Hypothalamus (tissue), 51 donors: ENCODE measurements at regions not wholly inside any gene's neighbourhood (a gene's known extent, or its start where the extent isn't known, plus 50 kb on each side); places are given as distances from the start of the nearest gene placed in this dataset.

Experiments used
- DNase-seq, 51 donors: peaks; one replicate each; lab custom pipeline; 2025; lab: John Stamatoyannopoulos, UW

DNA sequence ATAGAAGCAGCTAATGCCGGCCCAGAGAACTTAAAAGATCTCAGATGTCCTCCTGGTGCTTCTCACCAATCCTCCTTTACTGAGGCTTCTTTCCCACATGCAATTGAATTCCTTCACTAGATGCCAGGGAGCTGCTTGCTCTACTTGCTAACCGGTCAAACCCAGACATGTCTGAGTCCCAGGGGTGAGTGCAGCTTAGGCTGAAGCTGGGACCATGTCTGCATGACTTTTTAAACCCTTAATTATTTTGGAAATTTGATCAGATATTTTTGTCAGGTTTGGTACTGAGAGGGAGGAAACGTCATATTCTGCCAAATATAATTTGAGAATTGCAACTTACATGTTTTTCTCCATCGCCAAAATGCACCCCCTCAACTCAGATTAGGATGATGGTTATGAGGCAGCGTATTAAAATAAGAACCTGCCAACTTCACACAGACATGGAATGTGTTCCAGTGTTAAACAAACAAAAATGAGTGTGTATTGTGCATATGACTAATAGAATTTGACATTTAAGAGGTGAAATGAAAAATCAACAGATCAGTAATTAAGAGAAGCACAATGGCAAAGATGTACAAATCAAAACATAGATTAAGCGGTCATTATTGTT, 529.5 kb downstream of the ETS1 start:
- DNase-seq, result no peak

DNA sequence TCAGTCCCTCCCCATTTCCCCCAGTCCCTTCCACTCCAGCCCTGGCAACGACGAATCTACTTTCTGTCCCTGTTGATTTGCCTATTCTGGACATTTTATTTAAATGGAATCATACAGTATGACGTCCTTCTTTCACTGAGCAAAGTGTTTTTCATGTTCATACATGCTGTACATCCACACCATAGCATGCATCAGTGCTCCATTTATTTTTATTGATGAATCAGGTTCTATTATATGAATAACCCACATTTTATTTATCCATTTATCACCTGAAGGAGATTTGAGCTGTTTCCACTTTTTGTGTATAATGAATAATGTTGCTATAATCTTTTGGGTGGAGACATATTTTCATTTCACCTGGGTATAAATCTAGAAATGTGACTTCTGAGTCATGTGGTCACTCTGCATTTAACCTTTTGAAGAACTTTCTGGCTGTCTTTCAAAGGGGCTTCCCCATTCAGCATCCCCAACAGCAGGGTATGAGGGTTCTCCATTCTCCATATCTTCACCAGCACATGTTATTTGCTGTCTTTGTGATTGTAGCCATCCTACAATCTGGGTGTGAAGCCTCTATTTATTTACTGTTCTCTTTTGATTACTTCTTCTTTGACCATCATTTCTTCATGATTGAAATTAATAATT, 531.7 kb downstream of the ETS1 start:
- no peak for DNase-seq

DNA sequence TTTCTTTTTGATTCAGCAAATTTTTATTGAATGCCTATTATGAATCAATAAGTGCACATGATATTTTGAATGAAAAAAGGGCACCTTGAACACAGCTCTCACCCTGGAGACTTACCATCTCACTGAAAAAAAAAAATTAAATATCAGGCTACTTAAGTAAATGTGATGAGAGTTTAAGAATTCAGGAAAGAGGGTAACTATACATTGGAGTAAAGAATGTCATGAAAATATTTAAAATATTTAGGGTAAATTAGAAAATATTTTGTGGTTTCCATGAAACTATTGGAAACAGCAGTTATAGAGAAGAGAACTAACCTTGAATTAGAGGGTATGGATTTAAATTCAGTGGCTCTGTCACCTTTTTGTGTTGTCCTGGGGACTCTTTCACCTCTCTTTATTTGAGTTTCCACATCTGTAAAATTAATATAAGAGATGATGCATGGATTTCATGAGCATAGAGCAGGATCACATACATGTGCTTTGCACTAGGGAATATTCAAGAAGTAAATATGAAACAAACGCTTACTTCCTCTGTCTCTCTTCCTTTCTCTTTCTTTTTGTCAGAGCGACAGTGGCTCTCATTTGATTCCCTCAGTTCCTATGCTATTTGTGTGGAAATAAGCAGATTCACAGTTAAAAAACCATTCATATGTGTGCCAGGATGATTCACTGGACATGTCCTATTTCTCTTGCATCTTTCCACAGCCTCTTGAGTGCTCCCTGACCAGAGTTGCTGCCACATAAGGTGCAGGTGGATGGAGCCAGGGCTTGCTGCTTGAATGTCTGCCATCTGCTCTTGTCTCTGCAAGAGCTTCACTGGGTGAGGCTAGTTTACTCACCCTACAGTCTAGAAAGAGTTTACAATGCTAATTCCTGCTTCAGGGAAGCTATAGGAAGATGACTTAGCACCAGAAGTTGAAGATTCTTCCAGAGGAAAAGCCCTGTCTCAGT, 533.1 kb downstream of the ETS1 start:
- no peak for DNase-seq

DNA sequence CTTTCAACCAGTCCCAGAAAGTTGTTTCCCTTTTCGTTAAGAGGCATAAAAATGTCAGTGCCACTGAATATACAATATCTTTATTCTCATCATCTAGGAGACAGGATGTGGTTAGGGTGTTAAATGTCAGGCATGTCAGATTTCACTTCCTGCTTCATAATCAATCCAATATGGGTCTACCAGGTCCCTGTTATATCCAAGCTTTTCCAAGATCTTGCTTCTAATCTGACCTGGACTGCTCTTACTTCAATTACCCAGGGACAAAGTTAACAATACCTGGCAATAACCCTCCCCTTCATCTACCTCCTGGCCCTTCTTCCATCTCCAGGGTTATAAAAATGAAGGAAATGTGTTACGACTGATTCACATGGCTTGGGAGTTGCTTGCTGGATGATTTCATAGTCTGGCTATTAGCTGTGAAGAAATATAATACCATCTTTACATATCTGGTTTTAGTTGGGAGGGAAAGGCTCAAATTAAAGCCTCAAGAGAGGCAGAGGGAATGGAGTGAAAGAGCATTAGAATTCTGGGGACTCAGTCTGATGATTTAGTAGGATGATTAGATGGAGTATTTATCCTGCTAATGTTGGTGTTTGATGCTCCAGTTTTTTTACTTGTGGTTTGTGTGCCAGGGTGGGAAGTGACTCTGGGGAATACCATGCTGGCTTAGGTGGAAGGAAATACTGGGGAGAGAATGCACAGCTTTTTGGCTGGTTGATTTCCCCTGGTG, 534.3 kb downstream of the ETS1 start:
- DNase-seq, result no peak

GRCh38 chr11:128048121-128048520, 539.2 kb downstream of the ETS1 start:
- DNase-seq, result no peak

DNA sequence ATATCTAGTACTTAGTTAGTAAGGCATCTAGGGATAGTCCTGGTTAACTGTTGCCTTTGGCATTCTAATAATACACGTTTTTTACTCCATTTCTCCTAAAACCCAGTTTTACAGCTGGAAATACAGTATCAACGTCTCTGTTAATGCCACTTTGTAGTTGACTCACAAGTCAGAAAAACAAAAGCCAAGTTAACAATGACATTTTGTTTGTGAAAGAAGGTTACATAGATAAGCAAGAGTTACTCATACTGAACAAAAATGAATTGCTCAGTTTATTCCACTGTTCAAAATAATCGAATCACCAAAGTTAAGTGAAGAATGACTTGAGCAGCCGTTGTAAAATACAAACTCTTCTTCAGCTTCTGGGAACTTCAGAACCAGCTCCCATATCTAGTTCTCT, 540.3 kb downstream of the ETS1 start:
- DNase-seq, result no peak

DNA sequence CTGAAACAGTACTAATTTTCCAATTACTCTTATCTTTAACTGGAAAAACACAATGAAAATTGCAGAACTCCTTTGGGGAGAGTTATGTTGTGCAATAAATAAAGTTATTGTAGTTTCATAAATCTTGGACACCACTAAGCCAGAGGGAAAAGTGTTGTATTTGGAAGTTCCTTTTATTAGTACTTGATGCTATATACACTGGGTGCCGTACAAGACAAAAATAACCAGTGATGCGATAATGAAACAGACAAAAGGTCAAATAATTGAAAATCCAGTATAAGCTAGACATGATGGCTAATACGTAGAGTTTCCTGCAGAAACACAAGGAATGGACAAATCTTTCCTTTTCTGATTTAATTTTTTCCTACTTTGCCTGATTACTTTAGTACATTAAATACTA, 541.1 kb downstream of the ETS1 start:
- no peak for DNase-seq

DNA sequence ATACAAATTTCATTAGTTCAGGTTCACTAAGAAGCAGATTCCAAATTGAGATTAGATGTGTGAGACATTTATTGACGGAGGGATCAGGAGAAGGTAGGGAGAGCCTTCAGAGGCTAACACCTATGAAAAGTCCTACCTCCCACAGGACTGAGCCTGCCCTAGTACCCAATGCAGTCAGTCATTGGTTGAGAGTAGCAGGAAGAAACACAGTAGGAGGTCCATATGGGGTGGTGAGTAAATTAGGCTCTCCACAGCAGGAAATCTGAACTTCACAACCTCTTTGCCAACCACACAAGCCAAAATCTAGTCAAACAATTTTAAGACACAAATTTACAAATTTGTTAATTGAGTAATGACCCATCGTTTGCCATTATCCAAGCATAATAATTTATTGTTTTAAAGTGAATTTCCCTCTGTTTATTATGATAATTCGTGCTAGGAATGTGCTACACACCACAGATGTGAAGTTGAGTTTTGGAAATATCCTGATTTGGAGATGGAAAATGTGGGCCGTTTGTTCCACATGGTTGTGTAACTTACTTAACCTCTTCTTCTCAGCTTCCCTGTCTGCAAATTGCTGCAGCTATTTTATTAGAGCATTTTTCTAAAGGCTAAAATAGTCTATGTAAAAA, 542.1 kb downstream of the ETS1 start:
- no peak for DNase-seq

DNA sequence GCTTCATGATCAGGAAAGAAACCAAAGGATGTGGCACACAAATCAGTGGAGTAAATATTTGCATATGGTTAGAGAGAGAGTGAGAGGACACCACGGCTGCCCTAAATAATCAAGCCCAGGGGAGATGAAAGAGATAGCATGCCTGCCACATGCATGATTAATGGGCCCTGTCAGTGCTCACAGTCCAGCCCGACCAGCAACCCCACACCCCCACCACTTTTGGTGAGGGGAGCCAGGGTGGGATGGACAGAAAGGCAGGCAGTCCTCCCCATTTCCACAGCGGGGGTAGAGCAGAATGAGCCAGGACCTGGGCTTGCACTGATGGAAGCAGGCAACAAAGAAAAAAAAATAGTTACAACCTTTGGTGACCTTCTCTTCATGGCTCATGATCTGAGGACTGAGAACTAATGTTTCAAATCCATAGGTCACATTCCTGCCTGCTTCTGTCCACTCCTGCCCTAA, 545.0 kb downstream of the ETS1 start:
- DNase-seq, result no peak

GRCh38 chr11:128040603-128041002, 546.8 kb downstream of the ETS1 start:
- DNase-seq, result no peak

DNA sequence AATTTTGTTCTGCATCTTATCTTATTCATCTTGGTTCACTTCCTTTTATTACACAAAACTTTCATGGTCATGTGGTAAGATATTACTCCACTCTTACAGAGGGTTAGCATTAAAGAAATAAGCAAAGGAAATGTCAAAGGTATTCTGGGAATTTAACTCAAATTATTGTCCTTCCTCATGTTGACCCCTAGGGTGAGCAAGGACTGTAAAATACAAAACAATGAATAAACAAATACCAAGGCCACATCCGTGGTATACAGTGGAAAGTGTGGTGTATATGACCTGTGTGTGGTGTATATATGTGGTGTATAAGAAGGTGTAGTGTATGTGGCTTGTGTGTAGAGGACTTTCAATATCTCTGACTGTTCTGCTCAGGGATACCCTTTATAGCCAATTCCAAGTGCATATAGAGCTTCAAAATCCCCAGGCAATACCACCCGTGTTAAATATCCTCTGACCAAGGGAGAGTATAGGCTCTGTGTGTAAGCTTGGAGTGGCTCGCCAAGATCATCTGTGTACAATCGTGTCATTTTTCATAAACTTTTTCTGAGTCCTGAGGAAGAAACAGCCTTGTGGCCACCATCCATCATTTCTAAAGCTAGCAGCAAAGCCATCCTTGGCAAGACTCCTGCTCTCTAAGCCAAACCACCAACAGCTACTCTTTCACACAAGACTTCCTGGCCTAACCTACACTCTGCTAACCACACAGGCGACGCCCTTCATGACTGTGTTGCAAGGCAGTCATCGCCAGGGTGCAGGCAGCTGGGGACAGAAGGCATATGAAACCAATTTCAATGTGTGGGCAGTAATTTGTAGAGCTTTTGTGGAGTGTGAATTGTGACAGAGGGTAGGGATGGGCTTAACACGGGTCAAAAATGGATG, 548.0 kb downstream of the ETS1 start:
- DNase-seq, result no peak

GRCh38 chr11:128036556-128037093, 550.7 kb downstream of the ETS1 start:
- no peak for DNase-seq

- DNase-seq, result no peak
Measured at GRCh38 chr11:128036006-128036405, 551.4 kb downstream of the ETS1 start.

DNA sequence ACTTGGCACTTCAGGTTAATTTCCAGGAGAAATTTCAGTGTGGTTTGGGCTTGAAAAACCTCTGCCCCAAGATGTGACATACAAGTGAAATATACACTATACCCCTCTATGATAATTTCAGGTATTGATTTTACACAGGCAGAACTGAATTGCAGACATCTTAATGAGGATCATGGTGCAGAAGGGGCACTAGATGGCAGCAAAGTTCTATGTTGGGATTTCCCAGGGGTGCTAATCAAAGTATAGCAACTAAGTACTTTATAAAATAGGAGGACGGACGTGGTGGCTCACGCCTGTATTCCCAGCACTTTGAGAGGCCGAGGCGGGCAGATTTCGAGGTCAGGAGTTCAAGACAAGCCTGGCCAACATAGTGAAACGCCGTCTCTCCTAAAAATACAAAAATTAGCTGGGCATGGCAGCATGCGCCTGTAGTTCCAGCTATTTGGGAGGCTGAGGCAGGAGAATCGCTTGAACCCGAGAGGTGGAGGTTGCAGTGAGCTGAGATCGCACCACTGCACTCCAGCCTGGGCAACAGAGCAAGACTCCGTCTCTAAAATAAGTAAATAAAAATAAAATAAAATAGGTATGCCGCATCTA, 555.7 kb downstream of the ETS1 start:
- peak in 22 of 51 donors; percentile 1 to 45 (median 10) for DNase-seq

GRCh38 chr11:128029219-128029722, 558.1 kb downstream of the ETS1 start:
- no peak for DNase-seq

DNA sequence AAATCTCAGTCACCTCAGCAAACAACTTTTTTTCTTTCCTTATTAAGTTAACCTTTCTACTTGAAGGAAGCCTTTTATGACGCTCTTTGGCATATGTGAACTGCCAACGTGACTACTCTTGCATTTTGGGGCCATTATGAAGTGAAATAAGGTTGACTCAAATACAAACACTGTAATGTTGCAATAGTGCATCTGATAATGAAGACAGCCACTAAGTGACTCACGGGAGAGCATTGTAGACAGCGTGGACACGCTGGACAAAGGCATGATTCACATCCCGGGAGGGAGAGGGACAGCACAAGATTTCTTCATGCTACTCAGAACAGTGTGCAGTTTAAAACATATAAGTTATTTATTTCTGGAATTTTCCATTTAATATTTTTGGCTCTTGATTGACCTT, 560.8 kb downstream of the ETS1 start:
- DNase-seq, result no peak

- no peak for DNase-seq
Measured at GRCh38 chr11:128022761-128023160, 564.6 kb downstream of the ETS1 start.

DNA sequence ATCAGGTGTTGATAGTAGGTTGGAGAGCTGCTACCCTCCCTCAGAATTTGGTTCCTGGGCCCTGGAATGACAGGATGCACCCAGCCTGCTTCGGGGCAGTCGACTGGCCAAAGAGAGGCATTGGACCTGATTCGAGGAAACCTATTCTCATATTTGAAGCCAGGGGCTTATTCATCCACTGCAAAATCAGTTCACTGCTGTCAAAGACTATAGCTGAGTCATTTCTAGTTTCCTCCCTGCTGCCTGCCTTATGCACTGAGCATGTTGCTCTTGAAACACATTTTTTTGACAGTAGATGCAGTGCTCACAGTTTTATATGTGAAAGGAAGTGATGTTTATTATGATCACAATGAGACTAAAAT, 565.4 kb downstream of the ETS1 start:
- DNase-seq, result no peak
